Large intestine (tissue), 3 donors: ENCODE measurements at regions not wholly inside any gene's neighbourhood (a gene's known extent, or its start where the extent isn't known, plus 50 kb on each side); places are given as distances from the start of the nearest gene placed in this dataset.
A peak's percentile ranks its signal among the peaks of the same experiment; 100 is the strongest.
"Not testable (repeated sequence)": the region's sequence is repeated elsewhere in the genome, so short reads cannot be mapped to it uniquely, and the experiment has no call there.

Source experiments
- DNase-seq, 2 donors: peaks; one replicate each; pipeline versions ENCODE4 v3.0.0 to v3.0.0-alpha.2; 2013
- H3K27ac ChIP-seq: one replicate; pipeline ENCODE4 v1.5.1; 2013; ENCODE audit warnings: low read length
- H3K27me3 ChIP-seq: 2 replicates; pipeline ENCODE4 v1.6.1; 2013; ENCODE audit warnings: low read length; ENCODE audit not compliant: control insufficient read depth, insufficient read depth
- H3K36me3 ChIP-seq: 2 replicates; pipeline ENCODE4 v1.6.1; 2013; ENCODE audit warnings: low read length; ENCODE audit not compliant: control insufficient read depth, insufficient read depth
- H3K4me1 ChIP-seq: one replicate; pipeline ENCODE4 v1.6.1; 2013; ENCODE audit warnings: low read length; ENCODE audit not compliant: control insufficient read depth, insufficient read depth
- H3K4me3 ChIP-seq: one replicate; pipeline ENCODE4 v1.5.1; 2013; ENCODE audit warnings: low read length
- H3K9me3 ChIP-seq: one replicate; pipeline ENCODE4 v1.6.1; 2013; ENCODE audit warnings: mild to moderate bottlenecking, low read depth, low read length, moderate library complexity; ENCODE audit not compliant: control insufficient read depth
- WGBS: methylation state at CpG from one replicate; pipeline ENCODE4 v1.1.5; 2013; ENCODE audit warnings: low lambda C conversion rate; ENCODE audit not compliant: insufficient coverage; 5-methylcytosine and 5-hydroxymethylcytosine counted together

DNA sequence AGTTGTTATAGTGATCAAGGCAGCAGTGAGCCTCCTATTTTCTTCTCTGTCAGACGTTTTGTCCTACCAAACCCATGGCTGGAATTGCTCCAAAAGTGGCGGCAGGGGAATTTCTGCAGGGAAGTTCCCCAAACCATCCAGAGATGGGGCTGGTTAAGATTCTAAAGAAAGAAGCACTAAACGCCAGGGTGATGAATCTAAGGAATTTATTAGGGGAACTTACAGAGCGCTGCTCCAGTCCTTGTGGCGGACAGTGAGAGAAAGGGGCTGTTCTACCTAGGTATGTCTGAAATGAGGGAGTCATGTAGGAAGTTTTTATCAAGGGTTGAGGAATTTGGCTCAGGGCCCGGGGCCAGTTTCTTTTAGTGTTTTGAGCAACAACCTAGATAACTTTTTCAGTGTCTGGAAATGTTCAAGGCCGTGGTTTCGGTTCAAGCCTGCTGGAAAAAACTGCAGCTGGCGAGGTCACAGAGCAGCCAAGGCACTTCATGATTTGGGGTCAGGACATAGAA, 222.4 kb upstream of the B3GALT2 start:
- Histone ChIP-seq H3K36me3 (no peaks in the 10 kb centered on the region), H3K9me3 (no peaks in the 10 kb centered on the region), H3K27me3 (no peaks in the 10 kb centered on the region), H3K4me3 (no peak overlapping the region), H3K27ac (peak overlapping the region; percentile 42), H3K4me1 (peaks cover 4% of the 10 kb centered on the region)
- DNase-seq: peak; percentile 41 to 79
- 0% methylated on average over 3 of the region's 9 CpGs for WGBS

DNA sequence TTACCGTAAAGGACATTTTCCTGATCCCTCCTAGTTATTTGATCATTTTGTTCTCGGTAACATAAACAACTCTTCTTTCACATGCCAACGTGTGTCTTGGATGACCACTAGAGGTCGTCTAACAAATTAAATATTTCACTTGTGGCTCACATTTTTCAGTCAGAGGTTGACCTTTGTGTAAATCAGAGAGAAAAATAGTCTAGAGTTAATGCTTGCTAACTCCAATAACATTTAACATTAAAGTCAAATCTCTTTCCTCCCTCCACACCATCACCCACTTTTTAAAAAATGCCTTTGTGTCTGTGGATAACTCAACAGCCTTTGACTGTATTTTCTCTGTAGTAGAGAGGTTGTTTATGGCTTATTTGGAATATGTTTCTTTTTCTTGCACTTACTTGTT, 220.5 kb upstream of the B3GALT2 start:
- Histone ChIP-seq H3K27me3 (no peaks in the 10 kb centered on the region), H3K4me3 (no peak overlapping the region), H3K4me1 (peaks cover 4% of the 10 kb centered on the region), H3K36me3 (no peaks in the 10 kb centered on the region), H3K27ac (no peak overlapping the region), H3K9me3 (no peaks in the 10 kb centered on the region)
- DNase-seq: peak; percentile 29 to 49
- 43% methylated on average over 1 of the region's 4 CpGs for WGBS

DNA sequence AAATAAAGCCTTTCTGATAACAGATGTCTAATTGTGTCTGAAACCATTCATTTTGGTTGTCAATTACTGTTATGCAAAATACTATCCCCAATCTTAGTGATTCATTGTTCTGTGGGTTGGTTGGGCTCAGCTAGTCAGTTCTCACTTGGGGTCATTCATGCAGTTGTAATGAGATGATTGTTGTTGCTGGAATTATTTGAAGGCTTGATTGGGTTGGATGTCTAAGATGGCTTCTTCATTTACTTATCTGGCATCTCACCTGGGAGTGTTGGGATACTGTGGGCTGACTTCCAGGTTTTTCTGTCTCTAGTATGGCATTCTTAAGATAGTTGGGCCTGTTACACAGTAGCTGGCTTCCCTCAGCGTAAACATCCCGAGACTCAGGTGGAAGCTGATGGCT, 217.8 kb upstream of the B3GALT2 start:
- H3K36me3 ChIP-seq: no peaks in the 10 kb centered on the region
- 100% methylated on average over 1 of the region's 2 CpGs for WGBS
- no peak overlapping the region for H3K4me3 ChIP-seq
- no peaks in the 10 kb centered on the region for H3K27me3 ChIP-seq
- no peak for DNase-seq
- no peaks in the 10 kb centered on the region for H3K9me3 ChIP-seq
- H3K27ac ChIP-seq: no peak overlapping the region
- peaks cover 4% of the 10 kb centered on the region for H3K4me1 ChIP-seq

DNA sequence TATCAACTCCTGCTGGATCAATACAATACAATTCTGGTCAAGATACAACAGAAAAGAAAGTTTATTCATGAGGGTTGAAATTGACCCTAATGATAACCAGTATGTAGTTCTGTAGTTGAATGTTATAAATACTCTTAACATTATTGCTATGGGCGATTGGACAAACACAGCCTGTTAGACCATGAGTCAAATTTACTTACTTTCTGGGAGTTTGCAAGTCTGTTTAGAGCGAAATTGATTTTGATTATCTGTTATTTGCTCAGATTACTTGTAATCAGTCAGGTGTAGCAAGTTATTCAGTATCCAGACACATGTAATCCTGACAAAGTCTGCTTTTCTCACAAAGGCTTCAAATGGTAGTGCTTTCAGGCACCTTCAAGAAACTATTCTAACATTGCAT, 216.6 kb upstream of the B3GALT2 start:
- Histone ChIP-seq H3K27ac (no peak overlapping the region), H3K9me3 (no peaks in the 10 kb centered on the region), H3K36me3 (no peaks in the 10 kb centered on the region), H3K4me3 (no peak overlapping the region), H3K27me3 (no peaks in the 10 kb centered on the region), H3K4me1 (no peaks in the 10 kb centered on the region)
- no peak for DNase-seq
- no CpG with 5 or more reads among the region's 2 CpGs for WGBS

DNA sequence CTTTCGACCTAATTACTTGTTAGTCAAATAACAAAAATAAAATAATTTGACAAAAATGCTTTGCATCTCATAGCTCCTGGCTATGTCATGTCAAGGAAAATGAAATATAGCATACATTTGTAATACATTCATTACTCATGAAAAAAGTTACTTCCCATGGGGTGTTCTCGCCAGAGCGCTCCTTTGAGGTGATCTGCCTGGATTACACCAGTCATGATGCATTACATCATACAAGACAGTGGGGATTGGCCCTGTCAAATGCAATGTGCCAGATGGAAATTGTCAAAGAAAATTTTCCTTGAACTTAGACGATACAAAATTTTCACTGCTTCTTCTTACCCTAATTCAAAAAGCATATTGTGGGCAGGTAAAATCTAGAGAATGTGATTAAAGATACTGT, 215.6 kb upstream of the B3GALT2 start:
- no peaks in the 10 kb centered on the region for H3K36me3 ChIP-seq
- no peaks in the 10 kb centered on the region for H3K27me3 ChIP-seq
- WGBS: 100% methylated on average over 2 of the region's 4 CpGs
- H3K9me3 ChIP-seq: no peaks in the 10 kb centered on the region
- H3K27ac ChIP-seq: no peak overlapping the region
- H3K4me3 ChIP-seq: no peak overlapping the region
- DNase-seq: no peak
- H3K4me1 ChIP-seq: no peaks in the 10 kb centered on the region

DNA sequence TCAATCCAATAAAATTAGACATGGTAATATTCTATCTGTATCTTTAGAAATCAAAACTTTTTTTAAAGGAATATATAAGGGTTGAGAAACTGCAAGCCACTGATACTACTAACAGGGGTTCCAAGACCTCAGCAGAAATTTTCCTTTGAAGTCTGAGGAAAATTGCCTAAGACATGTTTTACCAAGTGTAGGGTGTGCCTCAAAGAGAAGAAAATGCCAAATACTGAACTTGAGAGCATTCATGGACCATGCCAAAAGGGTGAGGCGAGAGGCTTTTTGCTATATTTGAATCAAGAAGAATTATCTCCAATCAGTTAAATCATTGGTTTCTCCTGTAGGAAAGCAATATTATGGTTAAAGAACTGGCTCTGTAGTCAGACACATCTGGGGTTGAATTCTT, 207.9 kb upstream of the B3GALT2 start:
- Histone ChIP-seq H3K27me3 (no peaks in the 10 kb centered on the region), H3K27ac (no peak overlapping the region), H3K4me3 (no peak overlapping the region), H3K9me3 (no peaks in the 10 kb centered on the region), H3K36me3 (no peaks in the 10 kb centered on the region), H3K4me1 (no peaks in the 10 kb centered on the region)
- WGBS: no CpG with 5 or more reads among the region's 1 CpG
- no peak for DNase-seq

DNA sequence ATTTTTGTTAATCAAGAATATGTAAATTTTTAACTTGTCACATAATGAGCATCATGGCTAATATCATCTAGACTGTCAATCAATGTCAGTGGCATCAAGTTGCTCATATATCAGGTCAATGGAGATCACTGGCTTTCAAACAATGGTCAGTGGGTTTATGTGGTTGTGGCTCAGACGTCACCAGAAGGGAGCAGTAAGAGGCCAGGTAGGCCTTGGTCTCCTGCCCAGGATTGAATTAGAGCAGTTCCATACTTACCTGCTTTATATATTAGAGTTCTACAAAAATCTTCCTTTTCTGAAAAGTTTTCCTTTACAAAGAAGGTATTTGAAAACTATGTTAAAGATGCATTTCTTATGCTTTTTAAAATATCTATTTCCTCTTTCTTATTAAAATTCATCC, 206.3 kb upstream of the B3GALT2 start:
- no peaks in the 10 kb centered on the region for H3K36me3 ChIP-seq
- H3K27ac ChIP-seq: no peak overlapping the region
- no peaks in the 10 kb centered on the region for H3K4me1 ChIP-seq
- WGBS: no CpG with 5 or more reads among the region's 1 CpG
- no peaks in the 10 kb centered on the region for H3K27me3 ChIP-seq
- no peak for DNase-seq
- no peaks in the 10 kb centered on the region for H3K9me3 ChIP-seq
- no peak overlapping the region for H3K4me3 ChIP-seq

DNA sequence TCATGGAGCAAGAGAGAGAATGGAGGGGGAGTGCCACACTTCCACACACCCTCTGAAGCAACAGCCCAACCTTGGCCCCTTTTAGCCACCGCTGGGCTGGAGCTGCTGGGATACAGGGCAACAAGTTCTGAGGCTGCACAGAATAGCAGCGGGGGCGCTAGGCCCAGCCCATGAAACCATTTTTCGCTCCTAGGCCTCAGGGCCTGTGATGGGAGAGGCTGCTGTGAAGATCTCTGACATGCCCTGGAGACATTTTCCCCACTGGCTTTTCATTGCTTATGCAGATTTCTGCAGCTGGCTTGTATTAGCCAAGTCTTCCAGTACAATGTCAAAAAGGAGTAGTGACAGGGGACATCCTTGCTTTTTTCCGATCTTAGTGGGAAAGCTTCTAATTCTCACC, 202.3 kb upstream of the B3GALT2 start:
- H3K4me1 ChIP-seq: no peaks in the 10 kb centered on the region
- H3K36me3 ChIP-seq: no peaks in the 10 kb centered on the region
- DNase-seq: no peak
- no peak overlapping the region for H3K27ac ChIP-seq
- 100% methylated on average over 1 of the region's 5 CpGs for WGBS
- H3K4me3 ChIP-seq: no peak overlapping the region
- H3K9me3 ChIP-seq: no peaks in the 10 kb centered on the region
- no peaks in the 10 kb centered on the region for H3K27me3 ChIP-seq

DNA sequence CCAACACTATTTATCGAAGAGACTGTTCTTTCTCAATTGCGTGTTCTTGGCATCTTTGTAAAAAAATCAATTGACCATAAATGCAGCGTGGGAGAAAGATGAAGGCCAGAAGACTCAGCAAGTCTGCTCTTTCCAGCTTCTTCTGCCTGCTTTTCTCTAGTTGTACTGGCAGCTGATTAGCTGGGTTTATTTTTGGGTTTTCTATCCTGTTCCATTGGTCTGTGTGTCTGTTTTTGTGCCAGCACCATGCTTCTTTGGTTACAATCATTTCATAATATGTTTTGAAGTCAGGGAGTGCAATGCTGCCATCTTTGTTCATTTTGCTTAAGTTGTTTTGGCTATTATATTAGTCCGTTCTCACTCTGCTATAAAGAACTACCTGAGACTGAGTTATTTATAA, 201.8 kb upstream of the B3GALT2 start:
- DNase-seq: no peak
- no peak overlapping the region for H3K27ac ChIP-seq
- no peaks in the 10 kb centered on the region for H3K4me1 ChIP-seq
- H3K27me3 ChIP-seq: no peaks in the 10 kb centered on the region
- no peaks in the 10 kb centered on the region for H3K36me3 ChIP-seq
- no peak overlapping the region for H3K4me3 ChIP-seq
- no peaks in the 10 kb centered on the region for H3K9me3 ChIP-seq
- WGBS: 100% methylated on average over 1 of the region's 4 CpGs

DNA sequence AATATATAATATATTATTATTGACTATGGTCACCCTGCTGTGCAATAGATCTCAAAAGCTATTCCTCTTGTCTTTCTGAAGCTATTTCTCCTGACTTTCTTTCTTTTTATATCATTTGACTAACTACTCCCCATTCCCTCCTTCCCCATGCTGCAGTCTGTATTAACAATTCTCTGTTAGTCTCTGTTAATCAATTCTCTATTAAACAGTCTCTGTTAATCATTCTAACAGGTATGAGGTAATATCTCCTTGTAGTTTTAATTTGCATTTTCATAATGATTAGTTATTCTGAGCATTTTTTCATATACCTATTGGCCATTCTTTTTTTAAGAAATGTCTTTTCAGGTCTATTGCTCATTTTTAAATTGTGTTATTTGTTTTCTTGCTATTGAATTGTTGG, 201.0 kb upstream of the B3GALT2 start:
- H3K27ac ChIP-seq: no peak overlapping the region
- no peaks in the 10 kb centered on the region for H3K4me1 ChIP-seq
- no peaks in the 10 kb centered on the region for H3K27me3 ChIP-seq
- H3K9me3 ChIP-seq: no peaks in the 10 kb centered on the region
- H3K36me3 ChIP-seq: no peaks in the 10 kb centered on the region
- DNase-seq: no peak
- H3K4me3 ChIP-seq: no peak overlapping the region

DNA sequence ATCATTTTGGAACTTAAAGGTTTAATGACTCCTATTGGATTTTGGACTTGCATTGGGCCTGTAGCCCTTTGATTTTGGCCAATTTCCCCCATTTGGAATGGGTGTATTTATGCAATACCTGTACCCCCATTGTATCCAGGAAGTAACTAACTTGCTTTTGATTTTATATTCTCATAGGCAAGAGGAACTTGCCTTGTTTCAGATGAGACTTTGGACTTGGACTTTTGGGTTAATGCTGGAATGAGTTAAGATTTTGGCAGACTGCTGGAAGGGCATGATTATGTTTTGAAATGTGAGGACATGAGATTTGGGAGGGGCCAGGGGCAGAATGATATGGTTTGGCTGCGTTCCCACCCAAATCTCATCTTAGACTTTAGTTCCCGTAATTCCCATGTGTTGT, 192.0 kb upstream of the B3GALT2 start:
- H3K4me3 ChIP-seq, H3K9me3 ChIP-seq, H3K27me3 ChIP-seq, H3K27ac ChIP-seq, DNase-seq, H3K4me1 ChIP-seq, H3K36me3 ChIP-seq: not testable (repeated sequence)
- 100% methylated on average over 1 of the region's 2 CpGs for WGBS
